ENCODE measurements at regions not wholly inside any gene's neighbourhood (a gene's known extent, or its start where the extent isn't known, plus 50 kb on each side); places are given as distances from the start of the nearest gene placed in this dataset.
"Not testable (repeated sequence)": the region's sequence is repeated elsewhere in the genome, so short reads cannot be mapped to it uniquely, and the experiment has no call there.

GRCh38 chr11:34793666-34794065, 122.5 kb downstream of the APIP start:
- no peak for FAIRE-seq

- no peak for FAIRE-seq
Observed at GRCh38 chr11:34792814-34793258, 123.3 kb downstream of the APIP start.

GRCh38 chr11:34791780-34792542, 124.2 kb downstream of the APIP start:
- no peak for FAIRE-seq

- FAIRE-seq: no peak
Observed at GRCh38 chr11:34790620-34791019, 125.6 kb downstream of the APIP start.

- FAIRE-seq: no peak
Observed at GRCh38 chr11:34789196-34789834, 126.9 kb downstream of the APIP start.

GRCh38 chr11:34788642-34789041, 127.5 kb downstream of the APIP start:
- FAIRE-seq: no peak

GRCh38 chr11:34787895-34788294, 128.3 kb downstream of the APIP start:
- no peak for FAIRE-seq

GRCh38 chr11:34787348-34787747, 128.8 kb downstream of the APIP start:
- FAIRE-seq: peak; percentile 36

- FAIRE-seq: no peak
Observed at GRCh38 chr11:34784318-34784841, 131.8 kb downstream of the APIP start.

GRCh38 chr11:34783816-34784317, 132.3 kb downstream of the APIP start:
- no peak for FAIRE-seq

GRCh38 chr11:34781826-34782225, 134.4 kb downstream of the APIP start:
- FAIRE-seq: not testable (repeated sequence)

- no peak for FAIRE-seq
Observed at GRCh38 chr11:34775417-34775888, 140.7 kb downstream of the APIP start.

- no peak for FAIRE-seq
Observed at GRCh38 chr11:34774604-34775003, 141.6 kb downstream of the APIP start.

- no peak for FAIRE-seq
Observed at GRCh38 chr11:34773826-34774225, 142.4 kb downstream of the APIP start.

GRCh38 chr11:34773211-34773610, 143.0 kb downstream of the APIP start:
- FAIRE-seq: no peak

- no peak for FAIRE-seq
Observed at GRCh38 chr11:34770111-34770510, 146.1 kb downstream of the APIP start.

GRCh38 chr11:34769224-34769623, 147.0 kb downstream of the APIP start:
- FAIRE-seq: no peak

GRCh38 chr11:34762625-34763024, 141.7 kb downstream of the EHF start:
- not testable (repeated sequence) for FAIRE-seq

- no peak for FAIRE-seq
Observed at GRCh38 chr11:34758262-34758661, 137.4 kb downstream of the EHF start.

GRCh38 chr11:34757026-34757451, 136.1 kb downstream of the EHF start:
- FAIRE-seq: peak; percentile 95

GRCh38 chr11:34756591-34756990, 135.7 kb downstream of the EHF start:
- FAIRE-seq: no peak

- no peak for FAIRE-seq
Observed at GRCh38 chr11:34755671-34756070, 134.8 kb downstream of the EHF start.

- no peak for FAIRE-seq
Observed at GRCh38 chr11:34754171-34754823, 133.4 kb downstream of the EHF start.

Data from colon (tissue), 2 donors.